Activated CD8-positive, alpha-beta T cell treated with anti-CD3 and anti-CD28 coated beads for 36 hours (primary cell): ENCODE measurements at regions not wholly inside any gene's neighbourhood (a gene's known extent, or its start where the extent isn't known, plus 50 kb on each side); places are given as distances from the start of the nearest gene placed in this dataset.

Experiments
- ATAC-seq: fragments of 200-7000 bp; cut with Tn5 transposase; one replicate; pipeline ENCODE4 v1.10.0; 2021; ENCODE audit warnings: mild to moderate bottlenecking, moderate library complexity
- CTCF ChIA-PET: fragments of 350-600 bp; sonication (Branson Sonifier 250); formaldehyde crosslinking; loops from one replicate; lab custom pipeline; 2021; ENCODE audit warnings: antibody characterized with exemption; lab: Charles Lee
- POLR2A ChIA-PET: fragments of 350-600 bp; sonication (Branson Sonifier 250); formaldehyde crosslinking; loops from one replicate; lab custom pipeline; 2021; ENCODE audit warnings: antibody characterized with exemption; lab: Charles Lee
- DNase-seq: peaks from one replicate; pipeline ENCODE4 v3.0.0-alpha.2; 2020
- H3K27ac Mint-ChIP-seq: one replicate; pipeline ENCODE4 v1.8.0; 2021; ENCODE audit warnings: mild to moderate bottlenecking, mixed read lengths
- H3K27me3 Mint-ChIP-seq: one replicate; pipeline ENCODE4 v1.8.0; 2021; ENCODE audit warnings: mixed read lengths
- H3K36me3 Mint-ChIP-seq: one replicate; pipeline ENCODE4 v1.8.0; 2021; ENCODE audit warnings: low read depth, mixed read lengths
- H3K4me1 Mint-ChIP-seq: one replicate; pipeline ENCODE4 v1.8.0; 2021; ENCODE audit warnings: low read depth, mixed read lengths
- H3K4me3 Mint-ChIP-seq: one replicate; pipeline ENCODE4 v1.8.0; 2021; ENCODE audit warnings: mild to moderate bottlenecking, moderate library complexity, mixed read lengths
- H3K9me3 Mint-ChIP-seq: one replicate; pipeline ENCODE4 v1.8.0; 2021; ENCODE audit warnings: mixed read lengths
- CTCF ChIP-seq: fragments of 200-600 bp; IDR thresholded peaks from one replicate; pipeline ENCODE4 v1.8.0; 2022; ENCODE audit warnings: antibody characterized with exemption, mild to moderate bottlenecking
- intact Hi-C: fragments of 100-400 bp; cut with micrococcal nuclease; formaldehyde crosslinking; loops from one replicate; pipeline ENCODE4 v1.10.0; 2022

- H3K27me3 Mint-ChIP-seq = peaks cover 18% of the 10 kb centered on the region
- no peak for TF ChIP-seq CTCF
- ChIA-PET CTCF (no interaction called here), POLR2A (no interaction called here)
- intact Hi-C loops = no loop called here
- no peaks in the 10 kb centered on the region for H3K36me3 Mint-ChIP-seq
- H3K4me1 Mint-ChIP-seq = no peaks in the 10 kb centered on the region
- no peaks in the 10 kb centered on the region for H3K9me3 Mint-ChIP-seq
- DNase-seq = no peak
- no peak overlapping the region for H3K27ac Mint-ChIP-seq
- no peak for ATAC-seq
- no peak overlapping the region for H3K4me3 Mint-ChIP-seq
Observed at GRCh38 chr3:132772252-132772651, 50.0 kb upstream of the NPHP3 start.
